ENCODE measurements at regions not wholly inside any gene's neighbourhood (a gene's known extent, or its start where the extent isn't known, plus 50 kb on each side); places are given as distances from the start of the nearest gene placed in this dataset.

GRCh38 chr18:29321561-29321960 lies 1144.6 kb upstream of the CDH2 start:
- TF ChIP-seq ZNF184 (tag by site-specific recombination; IDR thresholded peaks at IDR 0.05) (no peak), ZBTB21 (tag by site-specific recombination; IDR thresholded peaks at IDR 0.05) (no peak), ZNF175 (tag by site-specific recombination; IDR thresholded peaks at IDR 0.05) (no peak), RBAK (tag by site-specific recombination; IDR thresholded peaks at IDR 0.05) (no peak)
